GM12878 (cell line): ENCODE measurements at regions not wholly inside any gene's neighbourhood (a gene's known extent, or its start where the extent isn't known, plus 50 kb on each side); places are given as distances from the start of the nearest gene placed in this dataset.

Experiments
- ATAC-seq: fragments of 200-7000 bp; cut with Tn5 transposase; 3 replicates; pipeline ENCODE4 v1.9.1; 2020; ENCODE audit warnings: mild to moderate bottlenecking, moderate library complexity
- BruUV-seq: library from RNA; stranded (reverse); fragments of 400-500 nt; replicated peaks from 2 replicates; lab custom pipeline; 2021; lab: Mats Ljungman, UMichigan
- CTCF ChIA-PET: fragments of 300-600 bp; sonication (Branson Sonifier 250); formaldehyde crosslinking; extraction: SDS; loops from one replicate; lab custom pipeline; 2021; ENCODE audit warnings: inconsistent platforms; lab: Yijun Ruan, JAX
- POLR2A ChIA-PET: fragments of 350-600 bp; formaldehyde crosslinking; extraction: SDS; loops from one replicate; lab custom pipeline; 2021; ENCODE audit warnings: inconsistent platforms; lab: Charles Lee
- RAD21 ChIA-PET: fragments of 300-600 bp; sonication (Branson Sonifier 250); formaldehyde crosslinking; loops from one replicate; lab custom pipeline; 2023; ENCODE audit warnings: antibody characterized with exemption; ENCODE audit not compliant: unreplicated experiment; lab: Charles Lee
- SMC1A ChIA-PET: fragments of 300-600 bp; sonication (Branson Sonifier 250); formaldehyde crosslinking; loops from one replicate; lab custom pipeline; 2023; ENCODE audit not compliant: unreplicated experiment, uncharacterized antibody; lab: Charles Lee
- DNase-seq: peaks from one replicate; pipeline ENCODE4 v3.0.0-alpha.2; 2011; ENCODE audit warnings: low read depth, low spot score
- FAIRE-seq: peaks from 3 replicates; lab custom pipeline; 2011; peaks lifted over from hg19 to GRCh38; lab: Jason Lieb, UNC
- H2AFZ ChIP-seq: 2 replicates; pipeline ENCODE4 v1.6.0; 2011; ENCODE audit warnings: low read depth, low read length, control low read depth; ENCODE audit not compliant: control insufficient read depth
- H3K27ac ChIP-seq: 2 replicates; pipeline ENCODE4 v1.5.1; 2011; ENCODE audit warnings: control low read depth; ENCODE audit not compliant: control insufficient read depth, insufficient read depth
- H3K27me3 ChIP-seq, 2 experiments: replicated peaks in 1 of 2; 2 replicates each; pipeline versions ENCODE4 v1.6.0 to v1.6.1; 2011; ENCODE audit warnings: low read length in 1 of 2; ENCODE audit not compliant: control insufficient read depth in 2 of 2, insufficient read depth in 2 of 2
- H3K36me3 ChIP-seq, 2 experiments: 2 replicates each; pipeline ENCODE4 v1.5.1; 2011; ENCODE audit warnings: low read length in 1 of 2; ENCODE audit not compliant: control insufficient read depth in 2 of 2, insufficient read depth in 2 of 2
- H3K4me1 ChIP-seq: 2 replicates; pipeline ENCODE4 v1.6.1; 2011; ENCODE audit warnings: mild to moderate bottlenecking, low read length, moderate library complexity, mixed read lengths; ENCODE audit not compliant: control insufficient read depth, insufficient read depth
- H3K4me2 ChIP-seq: 2 replicates; pipeline ENCODE4 v1.6.0; 2011; ENCODE audit warnings: control low read depth; ENCODE audit not compliant: control insufficient read depth, insufficient read depth
- H3K4me3 ChIP-seq: fragments of 200-600 bp; sonication (generic); 2 replicates; pipeline ENCODE4 v1.5.1; 2016
- H3K79me2 ChIP-seq: 2 replicates; pipeline ENCODE4 v1.6.0; 2011; ENCODE audit warnings: low read length; ENCODE audit not compliant: control insufficient read depth, insufficient read depth
- H3K9ac ChIP-seq: 2 replicates; pipeline ENCODE4 v1.8.0; 2011; ENCODE audit warnings: low read length, control low read depth, mixed read lengths; ENCODE audit not compliant: control insufficient read depth, insufficient read depth
- H3K9me3 ChIP-seq: replicated peaks from 3 replicates; pipeline ENCODE4 v1.5.1; 2011; ENCODE audit warnings: mild to moderate bottlenecking, low read length; ENCODE audit not compliant: control insufficient read depth, insufficient read depth
- H4K20me1 ChIP-seq: 2 replicates; pipeline ENCODE4 v1.6.0; 2011; ENCODE audit not compliant: control insufficient read depth, insufficient read depth
- ATF7 ChIP-seq: fragments of 450-650 bp; IDR thresholded peaks from 2 replicates; pipeline ENCODE4 v1.6.1; 2016; ENCODE audit warnings: low read depth, mild to moderate bottlenecking
- BACH1 ChIP-seq: fragments of 450-650 bp; IDR thresholded peaks from 2 replicates; pipeline ENCODE4 v1.6.1; 2017; ENCODE audit warnings: mild to moderate bottlenecking, borderline replicate concordance
- BCL11A ChIP-seq: IDR thresholded peaks from 2 replicates; pipeline ENCODE4 v1.6.1; 2011; ENCODE audit warnings: low read depth, low read length
- BHLHE40 ChIP-seq, 2 experiments: fragments of 450-650 bp in 1 of 2; IDR thresholded peaks; 2 replicates each; pipeline ENCODE4 v1.6.1; 2011 to 2017; ENCODE audit warnings: low read depth in 2 of 2, borderline replicate concordance in 1 of 2, improper control_type of control experiment in 1 of 2, low read length in 1 of 2, mild to moderate bottlenecking in 1 of 2
- CREM ChIP-seq: IDR thresholded peaks from 2 replicates; pipeline ENCODE4 v1.6.1; 2014; ENCODE audit warnings: antibody characterized with exemption, low read depth
- FOXK2 ChIP-seq: fragments of 450-650 bp; IDR thresholded peaks from 2 replicates; pipeline ENCODE4 v1.6.1; 2017; ENCODE audit warnings: mild to moderate bottlenecking, moderate library complexity
- GATAD2B ChIP-seq: fragments of 450-650 bp; conservative IDR thresholded peaks from 2 replicates; pipeline ENCODE4 v1.6.1; 2017; ENCODE audit warnings: low read depth, mild to moderate bottlenecking, moderate library complexity
- MEF2B ChIP-seq: fragments of 450-650 bp; IDR thresholded peaks from 2 replicates; pipeline ENCODE4 v1.6.1; 2018; ENCODE audit warnings: mild to moderate bottlenecking, moderate library complexity; ENCODE audit not compliant: partially characterized antibody, poor library complexity, severe bottlenecking
- SIX5 ChIP-seq: IDR thresholded peaks from 2 replicates; pipeline ENCODE4 v1.6.1; 2011; ENCODE audit warnings: mild to moderate bottlenecking, low read depth, low read length, moderate library complexity; ENCODE audit not compliant: severe bottlenecking
- SPI1 ChIP-seq: IDR thresholded peaks from 2 replicates; pipeline ENCODE4 v1.6.1; 2011; ENCODE audit warnings: low read depth, mild to moderate bottlenecking, low read length, moderate library complexity, borderline replicate concordance; ENCODE audit not compliant: insufficient read depth
- STAT1 ChIP-seq: fragments of 450-650 bp; conservative IDR thresholded peaks from 2 replicates; pipeline ENCODE4 v1.6.1; 2014; ENCODE audit warnings: antibody characterized with exemption, mild to moderate bottlenecking
- TARDBP ChIP-seq: IDR thresholded peaks from 2 replicates; pipeline ENCODE4 v1.6.1; 2016; ENCODE audit warnings: borderline replicate concordance
- ZNF384 ChIP-seq: IDR thresholded peaks from 2 replicates; pipeline ENCODE4 v1.6.1; 2012; ENCODE audit warnings: low read depth, mild to moderate bottlenecking, low read length, improper control_type of control experiment, borderline replicate concordance
- ZNF622 ChIP-seq: fragments of 450-650 bp; IDR thresholded peaks from 2 replicates; pipeline ENCODE4 v1.6.1; 2017; ENCODE audit warnings: mild to moderate bottlenecking, inconsistent platforms
- WGBS: methylation state at CpG from one replicate; pipeline ENCODE4 v1.1.6; 2016; ENCODE audit warnings: low lambda C conversion rate; ENCODE audit not compliant: insufficient replicate concordance, insufficient coverage; ENCODE audit errors: missing lambda C conversion rate; 5-methylcytosine and 5-hydroxymethylcytosine counted together
- in situ Hi-C: fragments of 300-500 bp; cut with MboI; formaldehyde crosslinking; loops from 9 replicates; pipeline ENCODE4 v1.14.3; 2018; ENCODE audit warnings: mixed read lengths
- intact Hi-C: fragments of 100-400 bp; cut with micrococcal nuclease; formaldehyde crosslinking; loops from one replicate; pipeline ENCODE4 v1.14.2; 2022; ENCODE audit not compliant: unreplicated experiment
- TF ChIP-seq, protein P1 (sequence below): IDR thresholded peaks from 2 replicates; pipeline ENCODE4 v1.6.1; 2012; ENCODE audit warnings: mild to moderate bottlenecking, low read depth, low read length
- TF ChIP-seq, protein P2 (sequence below): IDR thresholded peaks from 2 replicates; pipeline ENCODE4 v1.6.1; 2012; ENCODE audit warnings: low read depth, low read length, improper control_type of control experiment
- TF ChIP-seq, protein P3 (sequence below): fragments of 450-650 bp; IDR thresholded peaks from 2 replicates; pipeline ENCODE4 v1.6.1; 2017; ENCODE audit warnings: mild to moderate bottlenecking, low read depth, inconsistent platforms; ENCODE audit not compliant: poor library complexity, severe bottlenecking

DNA sequence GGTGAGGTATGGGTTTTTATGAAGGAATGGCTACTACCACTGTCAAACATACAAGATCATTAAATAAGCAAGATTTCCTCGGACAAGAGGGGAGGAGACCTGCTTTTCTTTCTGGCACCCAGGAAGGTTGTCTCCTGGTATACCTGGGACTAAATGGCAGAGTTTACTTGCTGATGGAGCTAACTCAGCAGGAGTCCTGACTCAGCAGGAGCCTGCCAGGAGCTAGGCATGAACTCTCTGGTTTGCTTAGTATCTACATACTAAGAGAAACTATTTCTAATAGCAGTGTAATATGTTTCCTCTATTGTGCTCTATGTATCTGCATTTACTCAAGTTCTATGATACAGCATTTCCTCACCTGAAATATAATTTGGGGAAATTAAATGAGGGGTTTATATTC, 404.2 kb downstream of the RSL24D1 start (continued):
- TF ChIP-seq, protein P1, sequence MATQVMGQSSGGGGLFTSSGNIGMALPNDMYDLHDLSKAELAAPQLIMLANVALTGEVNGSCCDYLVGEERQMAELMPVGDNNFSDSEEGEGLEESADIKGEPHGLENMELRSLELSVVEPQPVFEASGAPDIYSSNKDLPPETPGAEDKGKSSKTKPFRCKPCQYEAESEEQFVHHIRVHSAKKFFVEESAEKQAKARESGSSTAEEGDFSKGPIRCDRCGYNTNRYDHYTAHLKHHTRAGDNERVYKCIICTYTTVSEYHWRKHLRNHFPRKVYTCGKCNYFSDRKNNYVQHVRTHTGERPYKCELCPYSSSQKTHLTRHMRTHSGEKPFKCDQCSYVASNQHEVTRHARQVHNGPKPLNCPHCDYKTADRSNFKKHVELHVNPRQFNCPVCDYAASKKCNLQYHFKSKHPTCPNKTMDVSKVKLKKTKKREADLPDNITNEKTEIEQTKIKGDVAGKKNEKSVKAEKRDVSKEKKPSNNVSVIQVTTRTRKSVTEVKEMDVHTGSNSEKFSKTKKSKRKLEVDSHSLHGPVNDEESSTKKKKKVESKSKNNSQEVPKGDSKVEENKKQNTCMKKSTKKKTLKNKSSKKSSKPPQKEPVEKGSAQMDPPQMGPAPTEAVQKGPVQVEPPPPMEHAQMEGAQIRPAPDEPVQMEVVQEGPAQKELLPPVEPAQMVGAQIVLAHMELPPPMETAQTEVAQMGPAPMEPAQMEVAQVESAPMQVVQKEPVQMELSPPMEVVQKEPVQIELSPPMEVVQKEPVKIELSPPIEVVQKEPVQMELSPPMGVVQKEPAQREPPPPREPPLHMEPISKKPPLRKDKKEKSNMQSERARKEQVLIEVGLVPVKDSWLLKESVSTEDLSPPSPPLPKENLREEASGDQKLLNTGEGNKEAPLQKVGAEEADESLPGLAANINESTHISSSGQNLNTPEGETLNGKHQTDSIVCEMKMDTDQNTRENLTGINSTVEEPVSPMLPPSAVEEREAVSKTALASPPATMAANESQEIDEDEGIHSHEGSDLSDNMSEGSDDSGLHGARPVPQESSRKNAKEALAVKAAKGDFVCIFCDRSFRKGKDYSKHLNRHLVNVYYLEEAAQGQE, result no peak

DNA sequence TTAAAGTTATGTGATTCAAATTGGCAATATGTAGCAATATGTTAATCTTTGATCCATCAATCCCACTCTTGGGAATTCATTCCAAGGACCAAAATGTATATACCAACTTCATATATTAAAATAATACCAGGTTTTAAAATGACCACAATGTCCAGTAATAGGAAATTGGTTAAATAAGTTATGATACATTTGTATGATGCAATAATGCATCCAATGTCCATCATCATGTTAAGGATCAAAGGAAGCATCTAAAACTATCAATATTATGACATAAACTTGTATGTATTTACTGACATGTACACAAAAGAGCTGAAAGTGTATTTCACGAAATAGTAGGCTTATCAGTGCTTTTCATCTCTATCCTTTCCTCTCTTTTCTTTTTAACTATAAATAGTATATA, 406.0 kb downstream of the RSL24D1 start:
- no peaks in the 10 kb centered on the region for H4K20me1 ChIP-seq
- ChIA-PET RAD21 (no interaction called here), SMC1A (no interaction called here), CTCF (interaction anchor here (0.8 kb wide), 1 partner anchor 13 kb away, joined by 3 read pairs; no protein-coding TSS in a partner anchor), POLR2A (no interaction called here)
- in situ Hi-C loops, result no loop called here
- DNase-seq, result no peak
- no peaks in the 10 kb centered on the region for H3K36me3 ChIP-seq
- no peaks in the 10 kb centered on the region for H3K9me3 ChIP-seq
- 0% methylated on average over 1 of the region's 1 CpG for WGBS
- H3K27ac ChIP-seq, result no peak overlapping the region
- no peaks in the 10 kb centered on the region for H3K4me1 ChIP-seq
- no peak overlapping the region for H3K9ac ChIP-seq
- no TSS peak for BruUV-seq
- H2AFZ ChIP-seq, result no peak overlapping the region
- no peak overlapping the region for H3K4me3 ChIP-seq
- H3K27me3 ChIP-seq, result no peaks in the 10 kb centered on the region
- no peak for TF ChIP-seq MEF2B
- no peak for TF ChIP-seq ZNF622
- TF ChIP-seq BCL11A, result no peak
- TF ChIP-seq ATF7, result no peak
- no peak for TF ChIP-seq CREM
- no peak for TF ChIP-seq TARDBP
- TF ChIP-seq BHLHE40 (IDR thresholded peaks at IDR 0.05; ENCODE audit: borderline replicate concordance in 1 of 2, low read depth in 2 of 2, low read length in 1 of 2), result no peak
- no peak for TF ChIP-seq SIX5
- TF ChIP-seq, protein P2, sequence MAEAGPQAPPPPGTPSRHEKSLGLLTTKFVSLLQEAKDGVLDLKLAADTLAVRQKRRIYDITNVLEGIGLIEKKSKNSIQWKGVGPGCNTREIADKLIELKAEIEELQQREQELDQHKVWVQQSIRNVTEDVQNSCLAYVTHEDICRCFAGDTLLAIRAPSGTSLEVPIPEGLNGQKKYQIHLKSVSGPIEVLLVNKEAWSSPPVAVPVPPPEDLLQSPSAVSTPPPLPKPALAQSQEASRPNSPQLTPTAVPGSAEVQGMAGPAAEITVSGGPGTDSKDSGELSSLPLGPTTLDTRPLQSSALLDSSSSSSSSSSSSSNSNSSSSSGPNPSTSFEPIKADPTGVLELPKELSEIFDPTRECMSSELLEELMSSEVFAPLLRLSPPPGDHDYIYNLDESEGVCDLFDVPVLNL, result no peak
- TF ChIP-seq BACH1, result no peak
- no peak for TF ChIP-seq SPI1
- TF ChIP-seq, protein P3, sequence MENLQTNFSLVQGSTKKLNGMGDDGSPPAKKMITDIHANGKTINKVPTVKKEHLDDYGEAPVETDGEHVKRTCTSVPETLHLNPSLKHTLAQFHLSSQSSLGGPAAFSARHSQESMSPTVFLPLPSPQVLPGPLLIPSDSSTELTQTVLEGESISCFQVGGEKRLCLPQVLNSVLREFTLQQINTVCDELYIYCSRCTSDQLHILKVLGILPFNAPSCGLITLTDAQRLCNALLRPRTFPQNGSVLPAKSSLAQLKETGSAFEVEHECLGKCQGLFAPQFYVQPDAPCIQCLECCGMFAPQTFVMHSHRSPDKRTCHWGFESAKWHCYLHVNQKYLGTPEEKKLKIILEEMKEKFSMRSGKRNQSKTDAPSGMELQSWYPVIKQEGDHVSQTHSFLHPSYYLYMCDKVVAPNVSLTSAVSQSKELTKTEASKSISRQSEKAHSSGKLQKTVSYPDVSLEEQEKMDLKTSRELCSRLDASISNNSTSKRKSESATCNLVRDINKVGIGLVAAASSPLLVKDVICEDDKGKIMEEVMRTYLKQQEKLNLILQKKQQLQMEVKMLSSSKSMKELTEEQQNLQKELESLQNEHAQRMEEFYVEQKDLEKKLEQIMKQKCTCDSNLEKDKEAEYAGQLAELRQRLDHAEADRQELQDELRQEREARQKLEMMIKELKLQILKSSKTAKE, result no peak
- TF ChIP-seq ZNF384, result no peak
- TF ChIP-seq STAT1, result no peak
- TF ChIP-seq FOXK2, result no peak
- TF ChIP-seq GATAD2B, result no peak
- no peak for ATAC-seq
- no peak overlapping the region for H3K4me2 ChIP-seq
- intact Hi-C loops, result no loop called here
- H3K79me2 ChIP-seq, result no peaks in the 10 kb centered on the region
- FAIRE-seq, result no peak
